Left renal pelvis (tissue), 4 donors: ENCODE measurements at regions not wholly inside any gene's neighbourhood (a gene's known extent, or its start where the extent isn't known, plus 50 kb on each side); places are given as distances from the start of the nearest gene placed in this dataset.
"Not testable (repeated sequence)": the region's sequence is repeated elsewhere in the genome, so short reads cannot be mapped to it uniquely, and the experiment has no call there.

Experiments used
- DNase-seq, 4 donors: peaks; one replicate each; pipeline ENCODE4 v3.0.0-alpha.2; 2013; ENCODE audit warnings: low read depth in 4 of 4, low spot score in 3 of 4

DNA sequence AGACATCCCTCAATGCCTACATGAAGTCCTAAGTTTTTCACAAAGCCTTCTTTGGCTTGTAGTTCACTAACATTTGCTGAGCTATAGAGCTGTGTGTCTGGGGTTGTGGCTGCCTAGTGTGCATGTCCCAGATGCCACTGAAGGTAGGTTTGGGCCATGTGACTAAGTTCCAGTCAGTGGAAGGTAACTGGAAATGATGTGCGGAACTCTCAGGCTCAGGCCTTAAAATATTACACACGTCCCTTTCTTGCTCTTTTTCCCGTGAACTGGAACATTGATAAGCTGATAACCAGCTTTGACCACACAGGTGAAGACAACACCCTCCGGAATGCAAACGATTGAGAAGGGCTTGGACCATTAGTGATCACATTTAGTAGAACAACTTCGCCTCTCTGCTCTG lies 358.1 kb downstream of the GATA3 start:
- DNase-seq: no peak

DNA sequence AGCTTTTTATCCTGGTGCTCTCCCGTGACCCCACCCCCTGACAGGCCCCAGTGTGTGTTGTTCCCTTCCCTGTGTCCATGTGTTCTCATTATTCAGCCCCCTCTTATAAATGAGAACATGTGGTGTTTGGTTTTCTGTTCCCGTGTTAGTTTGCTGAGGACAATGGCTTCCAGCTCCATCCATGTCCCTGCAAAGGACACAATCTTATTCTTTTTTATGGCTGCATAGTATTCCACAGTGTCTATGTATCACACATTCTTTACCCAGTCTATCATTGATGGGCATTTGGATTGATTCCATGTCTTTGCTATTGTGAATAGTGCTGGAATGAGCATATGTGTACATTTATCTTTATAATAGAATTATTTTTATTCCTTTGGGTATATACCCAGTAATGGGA lies 360.5 kb downstream of the GATA3 start:
- not testable (repeated sequence) for DNase-seq

DNA sequence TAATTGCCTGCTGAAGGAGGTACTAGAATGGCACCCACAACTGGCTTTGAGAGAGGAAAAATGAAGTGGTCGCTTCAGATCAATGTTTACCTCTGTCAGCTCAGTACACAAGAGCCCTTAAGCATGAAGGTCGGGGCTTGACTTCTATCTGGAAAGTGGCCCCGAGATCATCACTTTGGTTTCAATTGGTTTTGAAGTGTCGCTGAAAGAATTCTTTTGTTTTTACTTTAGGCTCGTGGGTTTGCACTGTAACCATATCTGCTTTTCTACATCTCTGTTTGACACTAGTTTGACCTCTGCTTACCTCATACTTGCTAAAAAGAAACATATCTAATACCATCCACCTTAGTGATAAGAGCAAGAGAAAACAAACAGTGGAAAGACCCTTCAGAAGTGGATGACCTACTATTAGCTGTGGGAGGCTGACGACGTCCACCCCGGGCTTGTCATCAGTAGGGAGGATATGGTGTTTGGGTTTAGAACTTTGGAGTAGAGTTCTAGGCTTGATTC lies 361.8 kb downstream of the GATA3 start:
- no peak for DNase-seq

DNA sequence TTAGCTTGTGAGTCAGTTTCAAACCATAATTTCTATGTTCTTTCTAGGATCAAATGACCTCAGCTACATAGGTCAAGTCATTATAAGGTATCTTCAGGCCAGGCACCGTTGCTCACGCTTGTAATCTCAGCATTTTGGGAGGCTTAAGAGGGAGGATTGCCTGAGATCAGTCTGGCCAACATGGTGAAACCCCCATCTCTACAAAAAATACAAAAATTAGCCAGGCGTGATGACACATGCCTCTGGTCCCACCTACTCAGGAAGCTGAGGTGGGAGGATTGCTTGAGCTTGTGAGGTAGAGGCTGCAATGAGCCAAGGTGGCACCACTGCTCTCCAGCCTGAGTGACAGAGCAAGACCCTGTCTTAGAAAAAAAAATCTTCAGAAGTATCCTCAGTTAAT lies 362.3 kb downstream of the GATA3 start:
- no peak for DNase-seq

DNA sequence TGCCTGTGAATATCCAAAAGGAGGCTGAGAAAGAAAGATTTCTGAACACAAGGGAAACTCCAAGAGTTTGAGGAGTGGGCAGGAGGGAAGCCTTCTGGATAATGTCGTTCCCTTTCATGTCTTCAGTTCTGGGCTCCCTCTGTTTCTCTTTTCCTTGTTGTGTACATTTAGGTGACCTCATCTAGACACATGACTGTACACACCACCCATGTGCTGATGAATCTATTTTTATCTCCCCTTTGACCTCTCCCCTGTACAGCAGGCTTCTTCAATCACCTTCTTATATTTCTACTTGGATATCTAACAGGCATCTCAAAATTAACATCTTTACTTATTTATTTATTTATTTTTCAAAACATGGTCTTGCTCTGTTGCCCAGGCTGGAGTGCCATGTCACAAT lies 363.1 kb downstream of the GATA3 start:
- DNase-seq: no peak

DNA sequence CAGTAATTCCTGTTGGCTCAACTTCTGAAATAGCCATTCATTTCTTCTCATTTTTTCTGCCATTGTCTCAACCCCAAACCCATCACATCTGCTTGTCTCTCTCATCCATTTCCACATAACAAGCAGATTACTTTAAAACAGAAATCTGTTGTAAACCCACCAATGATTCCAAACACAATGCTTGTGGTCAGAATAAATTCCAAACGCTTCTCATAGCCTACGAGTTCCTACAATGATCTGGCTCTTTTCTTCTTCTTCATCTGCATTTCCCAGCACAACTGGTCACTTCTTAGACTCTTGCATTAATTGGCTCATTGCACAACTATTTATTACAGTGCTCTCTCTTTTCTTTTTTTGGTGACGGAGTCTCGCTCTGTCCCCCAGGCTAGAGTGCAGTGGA lies 364.1 kb downstream of the GATA3 start:
- DNase-seq: no peak

DNA sequence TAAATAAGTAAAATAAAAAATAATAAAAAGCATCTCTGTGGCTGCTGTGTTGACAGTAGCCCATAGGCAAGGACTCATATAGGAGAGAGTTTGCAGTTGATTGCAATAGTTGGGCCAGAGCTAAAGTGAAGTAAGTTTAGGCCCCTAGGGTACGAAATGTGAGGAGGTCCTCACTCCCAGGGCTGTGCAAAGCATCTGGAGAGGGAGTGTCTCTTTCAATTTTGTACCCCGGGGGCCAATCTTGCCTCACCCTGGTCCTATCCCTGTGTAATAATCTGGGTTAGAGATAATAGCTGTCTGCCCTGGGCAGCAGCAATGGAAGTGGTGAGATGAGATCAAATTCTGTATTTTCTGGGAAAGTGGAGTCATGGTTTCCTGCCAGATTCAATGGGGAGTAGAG lies 365.7 kb downstream of the GATA3 start:
- no peak for DNase-seq

DNA sequence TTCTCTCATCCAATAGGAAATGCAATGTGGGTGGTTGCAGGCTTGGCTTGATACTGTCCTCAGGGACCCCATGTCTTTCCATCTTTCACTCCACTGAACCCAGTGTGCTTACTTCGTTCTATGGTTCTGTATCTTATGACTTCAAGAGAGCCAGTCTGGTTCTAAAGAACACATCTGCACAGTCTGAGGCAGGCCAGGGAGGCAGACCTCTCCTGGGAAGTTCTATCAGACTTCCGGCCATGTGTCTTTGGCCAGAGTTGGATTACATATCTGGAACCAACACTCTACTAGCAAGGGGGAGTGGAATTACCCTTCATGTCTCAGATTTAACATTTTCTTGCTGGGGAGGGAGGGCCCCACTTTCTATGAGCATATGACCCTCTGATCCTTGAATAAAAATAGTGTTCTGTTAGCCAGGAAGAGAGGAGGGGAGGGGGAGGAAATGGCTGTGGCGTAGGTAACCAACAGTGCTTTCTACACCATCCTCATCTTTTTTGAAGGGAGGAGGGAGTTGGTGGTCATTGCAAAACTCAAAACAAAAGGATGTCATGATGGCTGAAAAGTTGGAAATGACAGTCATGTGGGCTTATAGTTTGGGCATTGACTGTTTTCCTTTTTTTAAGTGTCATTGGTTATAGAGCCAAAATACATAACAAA lies 370.2 kb downstream of the GATA3 start:
- DNase-seq: no peak

DNA sequence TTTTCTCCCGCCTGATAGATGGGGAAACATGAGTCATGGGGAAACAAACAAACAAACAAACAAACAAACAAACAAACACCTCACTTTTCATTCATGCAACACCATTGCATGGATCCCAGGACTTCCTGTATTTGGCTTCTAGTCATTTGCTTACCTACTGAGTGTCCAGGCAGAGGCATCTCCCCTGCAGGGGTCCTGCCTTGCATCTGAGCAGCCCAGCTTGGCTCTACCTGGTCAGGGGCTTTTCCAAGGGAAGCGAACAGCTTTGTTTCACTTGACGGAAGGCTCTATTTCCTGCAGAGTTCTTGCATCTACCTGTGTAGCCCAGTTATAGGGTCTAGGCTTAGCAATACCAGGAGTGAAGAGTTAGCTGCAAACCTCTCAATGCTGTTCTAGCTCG lies 374.2 kb downstream of the GATA3 start:
- DNase-seq: no peak

DNA sequence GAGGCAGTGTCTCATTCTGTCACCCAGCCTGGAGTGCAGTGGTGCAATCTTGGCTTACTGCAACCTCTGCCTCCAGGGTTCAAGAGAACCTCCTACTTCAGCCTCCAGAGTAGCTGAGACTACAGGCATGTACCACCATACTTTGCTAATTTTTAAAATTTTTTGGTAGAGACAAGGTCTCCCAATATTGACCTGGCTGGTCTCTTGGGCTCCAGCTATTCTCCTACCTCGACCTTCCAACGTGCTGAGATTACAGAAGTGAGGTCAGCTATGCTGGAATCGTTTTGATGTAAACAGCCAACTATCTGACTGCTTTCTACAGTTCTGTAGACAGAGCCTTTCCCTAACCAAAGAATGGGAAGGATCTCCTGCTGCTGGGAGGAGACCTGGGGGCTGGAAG lies 375.8 kb downstream of the GATA3 start:
- DNase-seq: no peak

DNA sequence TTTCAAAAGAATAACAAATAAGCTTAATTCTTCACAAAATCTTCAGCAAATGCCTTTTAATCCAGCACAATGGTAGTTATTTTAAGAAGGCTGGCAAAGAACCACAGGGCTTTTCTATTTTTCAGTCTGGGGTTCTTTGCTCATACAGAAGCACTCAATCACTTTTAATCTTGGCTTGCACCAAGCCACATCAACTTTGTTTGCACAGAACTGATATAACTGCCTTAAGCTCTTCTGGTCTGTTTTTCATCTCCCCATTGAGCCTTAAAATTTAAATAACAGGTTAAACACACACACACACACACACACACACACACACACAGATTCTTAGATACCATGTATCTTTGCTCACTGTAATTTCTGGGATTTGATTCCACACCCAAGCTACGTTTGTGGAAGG lies 377.0 kb downstream of the GATA3 start:
- DNase-seq: no peak

DNA sequence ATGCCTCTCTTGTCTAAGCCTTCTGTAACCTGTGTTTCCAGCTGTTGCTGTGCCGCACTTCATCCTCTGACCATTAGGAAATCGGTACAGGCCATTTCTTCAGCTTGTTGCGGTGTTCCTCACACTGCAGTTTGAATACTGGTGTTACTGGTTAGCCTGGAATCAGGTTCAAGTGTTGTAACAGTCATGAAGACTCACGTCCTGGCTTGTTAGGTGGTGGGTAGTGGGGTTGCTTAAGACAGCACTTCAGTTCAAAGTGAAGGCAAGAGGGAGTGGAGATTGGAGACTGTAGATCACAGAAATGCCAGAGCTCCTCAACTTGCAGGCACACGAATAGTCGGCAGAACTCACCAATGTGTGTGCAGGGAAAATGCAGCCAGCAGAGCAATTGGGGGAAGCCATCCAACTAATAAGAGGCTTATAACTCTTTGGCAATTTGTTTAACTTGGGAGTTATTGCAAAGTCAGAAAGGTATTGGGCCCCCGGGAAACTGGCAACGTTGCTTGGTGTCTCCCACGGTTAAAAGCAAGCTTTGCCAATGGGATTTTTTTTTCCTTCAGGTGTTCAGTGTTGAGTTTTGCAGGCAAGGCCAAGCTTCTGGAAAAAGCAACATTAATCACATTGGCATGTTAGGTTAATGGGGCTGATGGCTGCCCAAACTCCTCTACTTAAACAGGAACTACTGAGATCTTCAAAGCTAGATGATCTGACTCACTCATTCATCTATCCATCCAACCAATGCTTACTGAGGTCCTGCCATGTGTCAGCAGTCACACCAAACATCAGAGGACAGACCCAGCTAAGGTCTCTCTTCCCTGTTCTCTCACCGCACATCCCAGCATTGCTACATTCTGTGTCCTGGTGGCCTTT lies 380.9 kb downstream of the GATA3 start:
- no peak for DNase-seq

DNA sequence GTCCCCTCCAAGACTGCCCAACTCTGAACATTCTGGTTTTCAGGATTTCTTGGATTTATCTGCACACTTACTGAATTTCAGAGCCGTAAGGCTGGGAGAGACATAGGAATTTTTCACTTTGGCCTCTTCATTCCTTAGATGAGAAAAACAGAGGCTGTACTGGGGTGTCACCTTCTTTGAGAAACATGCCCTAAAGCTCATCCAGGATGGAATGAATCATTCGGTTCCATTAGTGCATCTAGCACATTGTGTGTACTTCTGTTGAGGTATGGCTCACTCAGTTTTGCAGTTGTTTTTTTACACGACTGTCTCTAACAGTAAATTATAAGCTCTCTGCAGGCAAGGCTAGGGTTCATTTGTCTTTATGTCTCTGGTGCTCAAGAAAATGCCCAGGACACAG lies 383.4 kb downstream of the GATA3 start:
- no peak for DNase-seq

DNA sequence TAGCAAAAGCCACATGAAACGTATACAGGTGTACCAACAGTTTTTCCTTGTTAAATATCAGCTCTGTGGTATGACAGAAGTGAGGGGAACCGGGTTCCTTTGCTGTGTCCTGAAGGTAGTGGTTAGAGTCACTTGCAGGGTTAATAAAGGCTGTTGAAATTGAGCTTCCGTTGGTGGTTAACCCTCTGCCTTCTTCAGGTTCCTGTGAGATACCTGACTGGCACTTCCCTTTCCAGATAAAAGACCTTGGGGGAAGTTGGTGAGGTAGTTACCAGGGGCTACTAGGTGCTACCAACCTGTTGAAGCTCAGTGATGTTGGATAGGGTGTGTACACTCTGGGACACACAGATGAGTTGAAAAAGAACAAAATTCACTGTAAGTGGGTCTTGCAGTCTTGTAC lies 384.1 kb downstream of the GATA3 start:
- DNase-seq: no peak

DNA sequence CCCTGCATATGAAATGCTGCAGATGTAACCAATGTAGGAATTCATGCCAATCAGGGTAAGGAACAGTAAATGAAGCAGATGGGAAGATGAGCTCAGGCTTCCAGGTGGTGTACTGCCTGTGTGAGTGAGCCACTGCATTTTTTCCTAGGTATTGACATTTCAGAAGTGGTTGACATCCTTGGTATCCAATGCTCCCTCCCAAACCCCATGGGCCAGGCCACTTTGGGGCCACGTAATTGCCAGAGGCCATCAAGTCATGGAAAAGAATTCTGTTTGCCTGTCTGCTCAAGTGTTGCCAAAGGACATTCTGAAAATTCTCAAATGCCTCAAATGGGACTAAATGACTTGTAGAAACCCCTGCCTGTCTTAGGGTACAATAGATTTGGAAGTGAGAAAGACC lies 384.6 kb downstream of the GATA3 start:
- no peak for DNase-seq

DNA sequence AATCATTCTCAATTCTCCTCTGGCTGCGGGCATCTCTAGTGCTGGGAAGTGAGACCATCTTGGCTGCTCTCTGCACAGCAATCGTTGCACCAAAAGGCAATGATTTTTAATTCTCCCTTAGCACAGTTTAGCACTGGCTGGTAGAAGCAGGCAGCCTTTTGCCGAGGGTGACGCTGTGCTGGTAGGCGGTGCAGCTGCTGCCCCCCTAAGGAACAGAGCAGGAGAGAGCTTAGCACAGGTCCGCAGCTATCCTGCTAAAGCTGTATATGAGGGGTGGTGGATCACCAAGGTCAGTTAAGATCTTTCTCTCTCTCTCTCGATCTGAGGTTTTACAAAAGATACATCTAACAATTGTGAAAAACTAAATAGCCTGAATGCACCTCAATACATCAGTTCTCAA lies 390.1 kb downstream of the GATA3 start:
- no peak for DNase-seq

DNA sequence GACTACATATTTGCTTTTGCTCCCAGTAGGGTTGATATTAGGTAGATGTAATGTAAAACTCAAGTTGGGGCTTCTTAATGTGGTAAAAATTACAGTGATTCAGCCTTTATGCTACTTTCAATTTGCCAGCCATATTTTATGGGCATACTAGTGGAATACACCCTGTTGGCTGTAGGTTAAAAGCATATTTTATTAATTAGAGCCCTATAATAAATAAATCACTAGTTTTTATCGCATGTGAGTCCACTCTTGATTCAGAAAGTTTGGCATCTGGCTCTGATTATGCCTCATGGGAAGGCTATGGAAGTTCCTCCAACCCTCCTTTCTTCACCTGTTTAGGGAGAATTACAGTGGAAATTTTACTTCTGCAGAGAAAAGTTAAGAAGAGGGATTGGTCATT lies 390.9 kb downstream of the GATA3 start:
- no peak for DNase-seq

DNA sequence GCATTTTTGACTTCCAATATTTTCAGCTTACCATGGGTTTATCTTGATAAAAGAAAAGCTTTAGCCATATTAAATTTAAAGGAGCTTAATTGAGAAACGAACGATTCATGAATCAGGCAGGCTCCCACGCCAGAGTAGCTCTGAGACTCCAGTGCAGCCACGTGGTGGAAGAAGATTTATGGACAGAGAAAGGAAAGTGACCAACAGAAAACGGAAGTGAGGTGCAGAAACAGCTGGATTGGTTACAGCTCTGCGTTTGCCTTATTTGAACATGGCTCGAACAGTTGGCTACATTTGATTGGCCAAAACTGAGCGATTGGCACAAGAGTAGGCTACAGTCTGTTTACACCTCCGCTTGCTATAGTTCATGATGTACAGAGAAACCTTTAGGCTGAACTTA lies 395.4 kb downstream of the GATA3 start:
- DNase-seq: no peak

DNA sequence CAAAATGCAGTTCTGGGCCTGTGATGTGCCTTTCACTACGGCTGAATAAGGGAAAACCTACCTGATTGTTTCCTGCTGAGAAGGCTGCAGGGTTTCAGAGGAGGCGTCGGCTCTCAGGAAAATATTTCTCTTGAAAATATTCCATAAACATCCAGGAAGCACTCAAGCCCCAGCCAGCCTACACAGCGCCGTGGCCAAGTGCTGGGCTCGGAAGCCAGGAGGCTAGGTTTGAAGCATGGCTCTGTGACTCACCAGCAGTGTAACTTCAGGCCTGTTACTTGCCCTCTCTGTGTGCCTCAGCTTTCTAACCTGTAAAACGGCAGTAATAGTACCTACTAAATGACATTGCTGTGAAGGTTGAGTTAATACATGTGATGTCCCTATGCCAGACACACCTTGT lies 399.1 kb downstream of the GATA3 start:
- DNase-seq: no peak

DNA sequence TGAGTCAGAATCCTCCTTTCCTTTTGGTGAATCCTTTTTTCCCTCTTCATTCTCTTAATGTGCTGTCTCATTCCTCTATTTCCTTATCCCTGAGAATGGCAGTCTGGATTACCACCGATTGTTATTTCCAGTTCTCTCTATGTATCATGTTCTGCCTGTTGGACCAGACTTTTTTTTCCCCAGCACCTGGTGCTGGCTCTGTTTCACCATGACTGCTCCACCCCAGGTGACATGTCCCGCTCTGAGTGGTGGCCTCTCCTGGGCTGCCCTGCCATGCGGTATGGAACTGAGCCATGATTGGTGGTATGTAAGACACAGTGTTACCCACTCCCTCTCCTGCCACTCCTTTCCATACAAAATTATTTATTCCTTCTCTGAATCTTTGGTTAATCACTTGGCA lies 399.9 kb downstream of the GATA3 start:
- no peak for DNase-seq

DNA sequence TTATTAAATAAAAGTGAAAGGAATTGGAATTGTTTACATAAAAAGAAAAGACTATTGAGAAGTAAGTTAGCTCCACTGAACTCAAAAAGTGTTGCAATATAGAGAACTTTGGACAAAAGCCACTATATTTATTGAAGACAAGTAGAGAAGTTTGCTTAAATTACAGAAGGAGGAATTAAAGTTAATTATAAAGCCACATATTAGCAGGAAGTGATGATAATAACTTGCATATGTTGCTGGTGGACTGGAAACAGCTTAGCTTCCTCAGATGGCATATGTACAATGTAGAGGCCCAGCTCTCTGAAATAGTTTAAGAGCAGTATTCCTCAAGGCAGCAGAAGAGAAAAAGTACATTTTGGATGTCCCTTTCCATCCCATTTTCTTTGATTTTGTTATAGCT lies 400.7 kb downstream of the GATA3 start:
- DNase-seq: peak in 1 of 4 donors; percentile 12

DNA sequence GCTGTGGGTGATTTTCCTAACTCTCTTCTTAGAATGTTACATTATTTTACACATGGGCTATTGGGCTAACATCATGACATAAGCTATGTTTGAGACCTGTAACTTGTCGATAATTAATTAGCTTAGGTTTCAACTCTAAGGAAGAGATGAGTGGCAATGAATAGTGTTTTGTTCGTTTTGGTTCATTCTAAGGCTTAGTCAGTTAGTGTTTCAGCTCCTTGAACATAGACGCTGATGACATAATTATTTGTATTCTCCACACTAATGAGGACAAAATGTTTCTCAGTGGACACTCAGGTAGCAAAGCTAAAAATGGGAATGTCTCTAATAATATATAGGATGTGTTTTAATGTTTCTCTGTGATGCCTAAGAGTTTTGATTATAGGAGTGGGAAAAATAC lies 401.9 kb downstream of the GATA3 start:
- no peak for DNase-seq
